Panc1 (cell line): ENCODE measurements at regions not wholly inside any gene's neighbourhood (a gene's known extent, or its start where the extent isn't known, plus 50 kb on each side); places are given as distances from the start of the nearest gene placed in this dataset.

ENCODE experiments used
- ATAC-seq: fragments of 200-7000 bp; cut with Tn5 transposase; 2 replicates; pipeline ENCODE4 v1.9.1; 2020; ENCODE audit warnings: mild to moderate bottlenecking, moderate library complexity
- BruUV-seq: library from RNA; stranded (reverse); fragments of 400-500 nt; replicated peaks from 2 replicates; lab custom pipeline; 2021; lab: Mats Ljungman, UMichigan
- CTCF ChIA-PET: fragments of 300-600 bp; sonication (Branson Sonifier 250); formaldehyde crosslinking; loops from one replicate; lab custom pipeline; 2022; ENCODE audit warnings: antibody characterized with exemption; lab: Charles Lee
- POLR2A ChIA-PET: fragments of 300-600 bp; sonication (Branson Sonifier 250); formaldehyde crosslinking; loops from one replicate; lab custom pipeline; 2022; ENCODE audit warnings: antibody characterized with exemption; lab: Charles Lee
- DNase-seq: peaks from one replicate; pipeline ENCODE4 v3.0.0-alpha.2; 2010; ENCODE audit warnings: low read depth, low spot score
- H3K27ac ChIP-seq: 2 replicates; pipeline ENCODE4 v1.5.1; 2011; ENCODE audit warnings: mild to moderate bottlenecking, low read length, inconsistent platforms
- H3K27me3 ChIP-seq: fragments of 200-500 bp; sonication (Bioruptor generic); 2 replicates; pipeline ENCODE4 v1.6.0; 2014; ENCODE audit warnings: low read length, inconsistent platforms; ENCODE audit not compliant: control insufficient read depth, insufficient read depth
- H3K36me3 ChIP-seq: fragments of 200-500 bp; sonication (Bioruptor generic); 2 replicates; pipeline ENCODE4 v1.5.1; 2014; ENCODE audit warnings: inconsistent platforms, mild to moderate bottlenecking, low read length, moderate library complexity; ENCODE audit not compliant: control insufficient read depth, insufficient read depth
- H3K4me1 ChIP-seq: 2 replicates; pipeline ENCODE4 v1.5.1; 2011; ENCODE audit warnings: inconsistent platforms, mild to moderate bottlenecking, low read length, moderate library complexity; ENCODE audit not compliant: control insufficient read depth, insufficient read depth
- H3K4me3 ChIP-seq, 2 experiments: 2 replicates each; pipeline ENCODE4 v1.5.1; 2011 to 2012; ENCODE audit warnings: low read depth in 2 of 2, low read length in 2 of 2, mild to moderate bottlenecking in 2 of 2, inconsistent platforms in 1 of 2, moderate library complexity in 1 of 2
- H3K9me3 ChIP-seq: fragments of 200-500 bp; sonication (Bioruptor generic); 2 replicates; pipeline ENCODE4 v1.5.1; 2014; ENCODE audit warnings: low read depth, mild to moderate bottlenecking, inconsistent platforms, low read length, moderate library complexity; ENCODE audit not compliant: control insufficient read depth, insufficient read depth
- POLR2AphosphoS5 ChIP-seq: IDR thresholded peaks from 2 replicates; pipeline ENCODE4 v1.6.1; 2012; ENCODE audit warnings: mild to moderate bottlenecking, low read depth, low read length, moderate library complexity
- SIN3A ChIP-seq: IDR thresholded peaks from 2 replicates; pipeline ENCODE4 v1.6.1; 2012; ENCODE audit warnings: low read depth, mild to moderate bottlenecking, low read length, moderate library complexity, borderline replicate concordance; ENCODE audit not compliant: insufficient read depth
- TCF7L2 ChIP-seq: IDR thresholded peaks from 2 replicates; pipeline ENCODE4 v1.6.1; 2011; ENCODE audit warnings: mild to moderate bottlenecking, low read depth, low read length, inconsistent platforms
- in situ Hi-C: cut with HindIII; loops from 2 replicates; pipeline ENCODE4 v1.10.0; 2016; ENCODE audit warnings: low sequenced_read_pairs, low pct_unique_long_range_greater_than_20kb
- intact Hi-C: fragments of 100-400 bp; cut with micrococcal nuclease; formaldehyde crosslinking; loops from one replicate; pipeline ENCODE4 v1.10.0; 2022; ENCODE audit not compliant: unreplicated experiment
- TF ChIP-seq, protein P1 (sequence below): fragments of 450-650 bp; IDR thresholded peaks from 2 replicates; pipeline ENCODE4 v1.5.1; 2017; ENCODE audit warnings: mild to moderate bottlenecking
- TF ChIP-seq, protein P2 (sequence below), 2 experiments: IDR thresholded peaks; 2 replicates each; pipeline ENCODE4 v1.6.1; 2011 to 2012; ENCODE audit warnings: low read depth in 2 of 2, control low read depth in 1 of 2, low read length in 1 of 2, mild to moderate bottlenecking in 1 of 2, moderate library complexity in 1 of 2; ENCODE audit not compliant: insufficient read depth in 1 of 2

- H3K4me1 ChIP-seq, result peaks cover 4% of the 10 kb centered on the region; the same call in 1 of the 2 replicates
- peaks cover 24% of the 10 kb centered on the region for H3K27me3 ChIP-seq
- intact Hi-C loops, result no loop called here
- no peaks in the 10 kb centered on the region for H3K9me3 ChIP-seq
- no peak for TF ChIP-seq POLR2AphosphoS5
- no peak for DNase-seq
- in situ Hi-C loops, result no loop called here
- H3K36me3 ChIP-seq, result no peaks in the 10 kb centered on the region
- POLR2A ChIA-PET, result no interaction called here
- no peak overlapping the region for H3K4me3 ChIP-seq
- no peak overlapping the region for H3K27ac ChIP-seq
- ATAC-seq, result no peak
- CTCF ChIA-PET, result no interaction called here
- BruUV-seq, result no TSS peak
These were observed 253.2 kb upstream of the FOXD3 start for GRCh38 chr1:63069214-63069613.

DNA sequence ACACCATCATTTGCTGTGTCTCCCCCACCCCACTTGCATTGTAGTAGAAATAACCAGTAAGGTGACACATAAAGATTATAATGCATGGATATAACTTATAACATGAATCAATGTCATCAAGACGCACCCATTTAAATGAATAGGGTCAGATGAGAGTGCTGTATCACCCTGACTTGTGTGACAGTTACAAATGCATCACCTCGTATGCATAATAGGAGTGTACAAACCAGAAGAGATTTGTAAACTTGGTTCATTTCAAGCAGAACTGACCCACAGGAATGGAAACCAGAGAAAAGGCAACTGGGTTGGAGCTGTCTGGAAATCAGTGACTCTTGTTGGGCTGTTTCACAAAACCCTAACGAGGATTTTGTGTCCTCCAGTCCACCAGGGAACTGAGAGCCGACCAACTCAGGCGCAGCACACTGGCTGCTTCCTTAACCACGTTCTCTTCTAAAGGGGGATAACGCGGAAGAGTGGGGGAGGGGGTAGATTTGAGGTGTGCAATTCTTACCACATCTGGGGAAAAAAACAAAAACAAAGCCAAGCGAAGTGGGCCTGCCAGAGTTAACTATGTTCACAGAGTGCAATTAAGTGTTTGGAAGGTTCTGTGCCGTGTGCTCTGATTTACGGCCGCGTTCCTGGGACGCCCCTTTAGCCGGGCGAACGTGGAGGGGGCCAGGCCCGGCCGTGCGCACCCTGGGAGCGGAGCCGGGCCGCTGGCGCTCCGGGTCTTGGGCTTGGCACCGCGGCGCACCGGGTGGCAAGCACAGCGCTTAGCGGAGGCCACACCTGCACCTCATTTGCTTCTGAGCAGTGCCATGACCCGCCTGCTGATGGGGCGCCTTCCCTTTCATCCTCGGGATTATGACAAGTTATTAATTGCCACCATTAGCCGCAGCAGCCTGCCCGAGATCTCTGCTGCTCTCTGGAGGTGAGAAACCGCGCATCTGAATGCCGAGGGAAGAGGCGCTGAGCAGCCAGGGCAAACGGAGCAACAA lies 248.8 kb upstream of the FOXD3 start:
- in situ Hi-C loops (no loop called here), intact Hi-C loops (no loop called here)
- CTCF ChIA-PET, result no interaction called here
- DNase-seq (no peak), ATAC-seq (peak; percentile 80)
- H3K4me3 ChIP-seq, result peak overlapping the region; percentile 13 to 30; a peak in 3 of 4 replicates
- H3K36me3 ChIP-seq, result no peaks in the 10 kb centered on the region
- no peak overlapping the region for H3K27ac ChIP-seq
- POLR2A ChIA-PET, result no interaction called here
- TF ChIP-seq POLR2AphosphoS5 (no peak), SIN3A (no peak), TCF7L2 (peak; percentile 54; the same call in 1 of the 2 replicates)
- TF ChIP-seq, protein P1, sequence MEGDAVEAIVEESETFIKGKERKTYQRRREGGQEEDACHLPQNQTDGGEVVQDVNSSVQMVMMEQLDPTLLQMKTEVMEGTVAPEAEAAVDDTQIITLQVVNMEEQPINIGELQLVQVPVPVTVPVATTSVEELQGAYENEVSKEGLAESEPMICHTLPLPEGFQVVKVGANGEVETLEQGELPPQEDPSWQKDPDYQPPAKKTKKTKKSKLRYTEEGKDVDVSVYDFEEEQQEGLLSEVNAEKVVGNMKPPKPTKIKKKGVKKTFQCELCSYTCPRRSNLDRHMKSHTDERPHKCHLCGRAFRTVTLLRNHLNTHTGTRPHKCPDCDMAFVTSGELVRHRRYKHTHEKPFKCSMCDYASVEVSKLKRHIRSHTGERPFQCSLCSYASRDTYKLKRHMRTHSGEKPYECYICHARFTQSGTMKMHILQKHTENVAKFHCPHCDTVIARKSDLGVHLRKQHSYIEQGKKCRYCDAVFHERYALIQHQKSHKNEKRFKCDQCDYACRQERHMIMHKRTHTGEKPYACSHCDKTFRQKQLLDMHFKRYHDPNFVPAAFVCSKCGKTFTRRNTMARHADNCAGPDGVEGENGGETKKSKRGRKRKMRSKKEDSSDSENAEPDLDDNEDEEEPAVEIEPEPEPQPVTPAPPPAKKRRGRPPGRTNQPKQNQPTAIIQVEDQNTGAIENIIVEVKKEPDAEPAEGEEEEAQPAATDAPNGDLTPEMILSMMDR, result peak; percentile 49
- TF ChIP-seq, protein P2, sequence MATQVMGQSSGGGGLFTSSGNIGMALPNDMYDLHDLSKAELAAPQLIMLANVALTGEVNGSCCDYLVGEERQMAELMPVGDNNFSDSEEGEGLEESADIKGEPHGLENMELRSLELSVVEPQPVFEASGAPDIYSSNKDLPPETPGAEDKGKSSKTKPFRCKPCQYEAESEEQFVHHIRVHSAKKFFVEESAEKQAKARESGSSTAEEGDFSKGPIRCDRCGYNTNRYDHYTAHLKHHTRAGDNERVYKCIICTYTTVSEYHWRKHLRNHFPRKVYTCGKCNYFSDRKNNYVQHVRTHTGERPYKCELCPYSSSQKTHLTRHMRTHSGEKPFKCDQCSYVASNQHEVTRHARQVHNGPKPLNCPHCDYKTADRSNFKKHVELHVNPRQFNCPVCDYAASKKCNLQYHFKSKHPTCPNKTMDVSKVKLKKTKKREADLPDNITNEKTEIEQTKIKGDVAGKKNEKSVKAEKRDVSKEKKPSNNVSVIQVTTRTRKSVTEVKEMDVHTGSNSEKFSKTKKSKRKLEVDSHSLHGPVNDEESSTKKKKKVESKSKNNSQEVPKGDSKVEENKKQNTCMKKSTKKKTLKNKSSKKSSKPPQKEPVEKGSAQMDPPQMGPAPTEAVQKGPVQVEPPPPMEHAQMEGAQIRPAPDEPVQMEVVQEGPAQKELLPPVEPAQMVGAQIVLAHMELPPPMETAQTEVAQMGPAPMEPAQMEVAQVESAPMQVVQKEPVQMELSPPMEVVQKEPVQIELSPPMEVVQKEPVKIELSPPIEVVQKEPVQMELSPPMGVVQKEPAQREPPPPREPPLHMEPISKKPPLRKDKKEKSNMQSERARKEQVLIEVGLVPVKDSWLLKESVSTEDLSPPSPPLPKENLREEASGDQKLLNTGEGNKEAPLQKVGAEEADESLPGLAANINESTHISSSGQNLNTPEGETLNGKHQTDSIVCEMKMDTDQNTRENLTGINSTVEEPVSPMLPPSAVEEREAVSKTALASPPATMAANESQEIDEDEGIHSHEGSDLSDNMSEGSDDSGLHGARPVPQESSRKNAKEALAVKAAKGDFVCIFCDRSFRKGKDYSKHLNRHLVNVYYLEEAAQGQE (IDR thresholded peaks at IDR 0.05; ENCODE audit: insufficient read depth in 1 of 2, low read depth in 2 of 2, low read length in 1 of 2), result no peak
- H3K27me3 ChIP-seq, result peaks cover 30% of the 10 kb centered on the region
- H3K9me3 ChIP-seq, result 0 out of 2 replicates have a peak, but pooled peaks cover 5% of the 10 kb centered on the region
- no TSS peak for BruUV-seq
- H3K4me1 ChIP-seq, result peaks cover 4% of the 10 kb centered on the region; the same call in 1 of the 2 replicates
